ENCODE measurements at regions not wholly inside any gene's neighbourhood (a gene's known extent, or its start where the extent isn't known, plus 50 kb on each side); places are given as distances from the start of the nearest gene placed in this dataset.
"Not testable (repeated sequence)": the region's sequence is repeated elsewhere in the genome, so short reads cannot be mapped to it uniquely, and the experiment has no call there.

DNA sequence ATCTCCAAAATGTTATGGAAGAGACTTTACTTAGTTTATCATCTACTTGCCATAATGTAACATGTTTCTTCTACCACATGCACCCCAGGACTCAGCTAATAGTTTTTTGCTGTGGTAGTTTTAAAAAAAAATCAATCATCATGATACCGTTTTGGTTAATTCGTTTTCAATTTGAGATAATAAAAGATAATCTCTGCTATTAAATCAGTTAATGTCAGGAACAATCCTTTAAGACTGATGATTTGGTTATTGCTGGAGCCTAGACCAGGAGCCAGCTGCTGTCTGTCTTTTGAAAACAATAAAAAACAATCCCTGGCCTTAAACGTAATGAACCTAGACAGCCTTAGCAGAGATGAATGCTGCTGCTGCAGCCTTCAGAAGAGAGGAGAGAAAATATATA lies 403.7 kb downstream of the OXSM start:
- DNase-seq = no peak

DNA sequence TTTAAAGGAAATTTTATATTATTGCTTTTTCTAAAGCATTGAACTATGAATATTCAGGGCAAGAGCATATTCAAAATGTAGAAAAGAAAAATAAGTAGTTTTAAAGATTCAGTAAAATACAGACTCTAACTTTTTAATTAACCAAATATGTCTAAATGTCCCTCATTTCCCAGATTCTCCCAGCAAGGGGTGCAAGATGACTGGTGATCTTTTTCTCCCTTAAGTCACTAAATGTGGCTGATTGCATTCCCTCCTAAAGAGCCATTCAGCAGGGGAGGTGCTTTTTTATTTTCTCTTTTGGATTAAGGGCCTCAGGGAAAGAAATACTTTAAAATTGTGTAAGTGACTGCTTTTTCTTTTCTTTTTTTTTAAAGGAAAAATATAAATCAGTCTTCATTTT lies 406.9 kb downstream of the OXSM start:
- DNase-seq = no peak

DNA sequence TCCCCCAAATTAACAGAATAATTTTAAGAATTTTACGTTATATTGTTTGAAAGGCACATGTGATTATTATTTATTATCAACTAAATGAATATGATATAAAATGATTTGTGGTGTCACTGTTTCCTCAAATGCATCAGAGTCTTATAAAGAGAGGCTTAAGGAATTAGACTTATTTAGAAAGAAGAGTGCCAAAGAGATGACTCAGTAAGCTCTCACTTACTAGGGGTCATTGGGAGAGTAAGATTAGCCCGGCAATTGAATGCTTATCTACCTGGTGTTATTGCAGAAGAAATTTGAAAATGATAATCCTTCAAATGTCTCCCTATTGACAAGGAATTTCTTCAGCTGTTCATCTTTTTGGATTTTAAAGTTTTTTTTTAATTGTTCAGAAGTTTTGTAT lies 408.7 kb downstream of the OXSM start:
- DNase-seq = no peak

GRCh38 chr3:26202169-26202568 lies 412.3 kb downstream of the OXSM start:
- DNase-seq = no peak

GRCh38 chr3:26205475-26205874 lies 415.6 kb downstream of the OXSM start:
- no peak for DNase-seq

DNA sequence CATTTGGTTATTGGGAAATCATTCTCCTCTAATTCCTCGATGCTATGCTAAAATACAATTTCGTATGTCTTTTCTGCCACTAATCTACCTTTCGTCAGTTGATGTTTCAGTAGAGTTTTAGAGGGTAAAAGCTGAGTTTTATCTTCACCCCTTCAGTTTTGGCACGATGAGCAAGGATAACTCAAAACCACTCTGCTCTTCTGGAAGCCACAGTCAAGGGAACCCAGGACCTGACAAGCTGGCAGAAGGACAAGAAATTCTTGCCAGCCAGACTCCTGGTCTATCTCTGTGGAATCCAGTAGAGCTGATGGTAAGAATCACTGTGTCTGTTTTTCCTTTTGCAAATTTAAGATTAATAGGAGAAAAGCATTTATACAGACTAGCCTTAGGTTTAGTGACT lies 414.4 kb upstream of the LRRC3B start:
- no peak for DNase-seq

DNA sequence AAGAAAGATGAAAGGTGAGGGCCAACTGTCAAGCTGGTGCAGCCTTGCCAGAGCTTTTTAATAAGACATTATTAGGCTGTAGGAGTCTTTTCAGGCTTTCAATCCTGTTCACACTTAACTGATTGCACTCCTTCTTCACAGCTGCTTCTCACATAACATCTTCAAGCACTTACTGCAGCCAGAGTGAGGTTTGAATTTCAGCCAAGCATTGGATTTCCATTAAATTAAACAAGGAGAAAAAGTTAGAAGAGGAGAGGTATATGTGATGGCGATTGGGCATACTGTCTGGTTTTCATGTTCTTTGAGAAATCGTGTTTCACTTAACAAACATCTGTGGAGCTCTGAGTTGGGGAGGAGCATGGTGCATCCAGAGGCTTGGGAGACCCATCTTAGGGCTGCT lies 392.8 kb upstream of the LRRC3B start:
- no peak for DNase-seq

GRCh38 chr3:26233374-26233773 lies 389.2 kb upstream of the LRRC3B start:
- no peak for DNase-seq

GRCh38 chr3:26236531-26236930 lies 386.0 kb upstream of the LRRC3B start:
- no peak for DNase-seq

- DNase-seq = no peak
These were observed 385.4 kb upstream of the LRRC3B start for GRCh38 chr3:26237036-26237682.

GRCh38 chr3:26244586-26244985 lies 378.0 kb upstream of the LRRC3B start:
- not testable (repeated sequence) for DNase-seq

GRCh38 chr3:26245236-26245635 lies 377.3 kb upstream of the LRRC3B start:
- DNase-seq = no peak

GRCh38 chr3:26246901-26247300 lies 375.7 kb upstream of the LRRC3B start:
- DNase-seq = no peak

GRCh38 chr3:26247712-26248111 lies 374.9 kb upstream of the LRRC3B start:
- no peak for DNase-seq

DNA sequence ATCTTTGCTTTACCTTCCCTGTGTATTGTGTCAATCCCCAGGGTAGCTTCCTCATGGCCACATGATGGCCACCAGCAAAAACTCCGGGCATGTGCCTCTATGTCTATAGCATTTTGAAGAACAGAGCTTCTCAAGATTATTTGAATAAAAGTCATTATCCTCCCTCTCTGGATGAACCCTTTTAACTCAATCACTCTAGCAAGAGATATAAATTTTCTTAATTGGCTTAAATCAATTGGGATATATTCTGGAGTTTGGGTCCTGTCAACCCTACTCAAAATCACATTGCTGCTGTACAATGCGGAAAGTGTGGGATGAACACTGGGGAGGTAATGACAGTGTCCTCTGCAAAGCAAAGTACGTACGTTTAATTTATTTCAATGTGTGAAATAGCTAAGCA lies 370.6 kb upstream of the LRRC3B start:
- DNase-seq = no peak

- no peak for DNase-seq
These were observed 366.3 kb upstream of the LRRC3B start for GRCh38 chr3:26256224-26256623.

- DNase-seq = no peak
These were observed 363.4 kb upstream of the LRRC3B start for GRCh38 chr3:26259176-26259575.

- no peak for DNase-seq
These were observed 362.4 kb upstream of the LRRC3B start for GRCh38 chr3:26260139-26260538.

DNA sequence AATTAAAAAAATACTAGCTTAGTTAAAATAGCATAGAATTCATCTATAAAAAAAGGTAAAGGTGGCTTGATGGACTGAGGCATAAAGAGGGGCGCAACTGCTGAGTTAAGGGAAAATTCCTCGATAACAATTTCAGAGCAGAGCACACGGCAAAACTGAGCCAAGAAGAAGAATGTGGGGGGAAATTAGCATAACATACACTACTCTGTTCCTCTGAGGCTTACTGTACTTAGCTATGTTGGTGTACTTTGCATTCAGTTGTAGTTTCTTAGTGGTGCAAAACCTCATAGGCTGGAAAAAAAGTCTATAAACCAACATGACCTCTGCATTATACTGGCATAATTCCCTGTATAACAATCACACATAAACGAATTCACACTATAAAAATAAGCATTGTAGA lies 357.9 kb upstream of the LRRC3B start:
- DNase-seq = no peak

DNA sequence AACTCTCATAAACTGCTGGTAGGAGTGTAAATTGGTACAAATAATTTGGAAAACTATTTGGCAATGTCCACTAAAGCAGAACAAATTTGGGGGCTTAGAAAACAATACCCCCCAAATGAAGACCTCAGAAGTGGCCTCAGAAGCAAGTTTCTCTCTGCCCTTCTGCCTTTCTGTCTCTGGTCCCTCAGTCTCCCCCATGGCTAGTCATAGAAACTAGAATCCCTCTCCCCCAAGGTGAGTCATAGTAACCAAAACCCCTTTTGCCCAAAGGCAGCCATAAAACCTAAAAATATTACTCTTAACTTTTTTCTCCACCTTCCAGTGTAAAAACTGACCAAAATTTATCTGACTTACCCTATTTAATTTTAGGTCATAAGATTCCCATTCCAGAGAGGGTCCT lies 350.7 kb upstream of the LRRC3B start:
- no peak for DNase-seq

- DNase-seq = no peak
These were observed 349.4 kb upstream of the LRRC3B start for GRCh38 chr3:26273196-26273595.

- DNase-seq = no peak
These were observed 343.5 kb upstream of the LRRC3B start for GRCh38 chr3:26279091-26279490.

- no peak for DNase-seq
These were observed 342.1 kb upstream of the LRRC3B start for GRCh38 chr3:26280517-26280916.

DNA sequence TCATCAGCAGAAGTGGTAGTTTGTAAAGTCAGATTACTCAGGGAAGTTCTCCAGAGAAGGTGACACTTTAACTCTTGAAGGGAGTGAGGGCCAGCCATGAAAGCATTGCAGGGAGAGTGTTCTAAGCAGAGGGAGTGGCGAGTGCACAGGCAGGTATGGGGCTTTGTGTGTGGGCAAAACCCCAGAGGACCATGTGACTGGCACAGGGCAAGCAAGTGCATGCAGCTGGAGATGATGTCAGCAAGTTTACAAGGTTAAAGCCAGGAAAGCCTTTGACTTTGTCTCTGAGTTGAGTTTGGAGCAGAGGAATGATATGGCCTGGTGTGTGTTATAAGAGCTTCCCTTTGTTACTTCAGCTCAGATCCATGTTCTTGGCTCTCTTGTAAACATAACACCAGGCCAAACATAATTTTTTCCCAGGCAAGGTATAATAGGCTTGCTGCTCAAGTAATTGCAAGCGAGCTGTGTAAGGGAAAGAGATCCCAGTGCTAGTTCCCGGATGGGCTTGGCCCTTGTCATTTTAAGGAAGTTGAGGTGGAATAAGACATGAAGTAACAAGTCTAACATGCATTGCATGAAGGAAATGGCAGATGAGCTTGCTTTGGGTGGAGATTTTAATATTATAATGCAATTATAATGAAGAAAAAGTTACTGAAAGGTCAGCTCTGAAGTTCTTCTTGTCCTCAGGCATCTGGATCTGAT lies 341.1 kb upstream of the LRRC3B start:
- no peak for DNase-seq

DNA sequence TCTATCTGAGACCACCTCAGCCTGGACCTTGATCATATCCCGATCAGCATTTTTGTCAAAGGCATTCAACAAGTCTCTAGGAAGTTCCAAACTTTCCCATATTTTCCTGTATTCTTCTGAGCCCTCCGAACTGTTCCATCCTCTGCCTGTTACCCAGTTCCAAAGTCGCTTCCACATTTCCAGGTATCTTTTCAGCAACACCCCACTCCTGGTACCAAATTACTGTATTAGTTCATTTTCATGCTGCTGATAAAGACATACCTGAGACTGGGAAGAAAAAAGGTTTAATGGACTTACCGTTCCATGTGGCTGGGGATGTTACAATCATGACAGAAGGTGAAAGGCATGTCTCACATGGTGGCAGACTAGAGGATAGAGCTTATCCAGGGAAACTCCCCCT lies 338.1 kb upstream of the LRRC3B start:
- not testable (repeated sequence) for DNase-seq
